RWPE1 (cell line): ENCODE measurements at regions not wholly inside any gene's neighbourhood (a gene's known extent, or its start where the extent isn't known, plus 50 kb on each side); places are given as distances from the start of the nearest gene placed in this dataset.

Experiments used
- CTCF ChIA-PET: fragments of 350-600 bp; sonication (Branson Sonifier 250); formaldehyde crosslinking; extraction: SDS; loops from one replicate; lab custom pipeline; 2021; lab: Yijun Ruan, JAX
- POLR2A ChIA-PET: fragments of 400-600 bp; formaldehyde crosslinking; extraction: SDS; loops from one replicate; lab custom pipeline; 2020; ENCODE audit warnings: antibody characterized with exemption; ENCODE audit not compliant: low non-redundant PET; lab: Yijun Ruan, JAX
- DNase-seq: peaks from one replicate; pipeline ENCODE4 v3.0.0; 2012; ENCODE audit warnings: low spot score
- H3K27ac ChIP-seq: fragments of 450-650 bp; 2 replicates; pipeline ENCODE4 v1.5.1; 2017
- CTCF ChIP-seq: fragments of 450-650 bp; conservative IDR thresholded peaks from 2 replicates; pipeline ENCODE4 v1.5.1; 2017; ENCODE audit warnings: low read depth, mild to moderate bottlenecking

- CTCF ChIA-PET, result interaction anchor here (0.5 kb wide), 1 partner anchor 51 kb away, joined by 3 read pairs; no protein-coding TSS in a partner anchor
- TF ChIP-seq CTCF, result no peak
- H3K27ac ChIP-seq, result no peak overlapping the region
- no peak for DNase-seq
- POLR2A ChIA-PET, result no interaction called here
Observed at GRCh38 chr13:22828081-22828480, 352.7 kb upstream of the SGCG start.

GRCh38 chr13:22836475-22836874, 344.3 kb upstream of the SGCG start:
- DNase-seq, result no peak
- H3K27ac ChIP-seq, result no peak overlapping the region
- no peak for TF ChIP-seq CTCF
- CTCF ChIA-PET, result no interaction called here
- POLR2A ChIA-PET, result no interaction called here

GRCh38 chr13:22837980-22838647, 342.7 kb upstream of the SGCG start:
- POLR2A ChIA-PET, result no interaction called here
- H3K27ac ChIP-seq, result no peak overlapping the region
- CTCF ChIA-PET, result interaction anchor here (0.6 kb wide), 1 partner anchor 324 kb away, joined by 3 read pairs; no protein-coding TSS in a partner anchor
- no peak for TF ChIP-seq CTCF
- DNase-seq, result no peak

- ChIA-PET POLR2A (no interaction called here), CTCF (no interaction called here)
- H3K27ac ChIP-seq, result no peak overlapping the region
- DNase-seq, result no peak
- TF ChIP-seq CTCF, result no peak
Observed at GRCh38 chr13:22839603-22840530, 340.9 kb upstream of the SGCG start.

- ChIA-PET POLR2A (no interaction called here), CTCF (interaction anchor here (0.6 kb wide), 1 partner anchor 45 kb away, joined by 5 read pairs; no protein-coding TSS in a partner anchor)
- no peak for TF ChIP-seq CTCF
- no peak overlapping the region for H3K27ac ChIP-seq
- no peak for DNase-seq
Observed at GRCh38 chr13:22846551-22846950, 334.2 kb upstream of the SGCG start.

- POLR2A ChIA-PET, result no interaction called here
- CTCF ChIA-PET, result interaction anchor here (0.6 kb wide), 1 partner anchor 38 kb away, joined by 3 read pairs; no protein-coding TSS in a partner anchor
- no peak overlapping the region for H3K27ac ChIP-seq
- DNase-seq, result no peak
- TF ChIP-seq CTCF, result no peak
Observed at GRCh38 chr13:22848539-22849052, 332.2 kb upstream of the SGCG start.
